GM18870 (cell line): ENCODE measurements at regions not wholly inside any gene's neighbourhood (a gene's known extent, or its start where the extent isn't known, plus 50 kb on each side); places are given as distances from the start of the nearest gene placed in this dataset.

Source experiments
- ATAC-seq: cut with Tn5 transposase; IDR thresholded peaks from one replicate; pipeline ENCODE4 v1.9.1; 2021; ENCODE audit warnings: moderate library complexity; ENCODE audit not compliant: unreplicated experiment

- no peak for ATAC-seq
Observed at GRCh38 chr18:73924307-73924706, 223.3 kb downstream of the FBXO15 start.

GRCh38 chr18:73923866-73924265 lies 223.8 kb downstream of the FBXO15 start:
- ATAC-seq: no peak

GRCh38 chr18:73920033-73920432 lies 227.6 kb downstream of the FBXO15 start:
- ATAC-seq: no peak

GRCh38 chr18:73918816-73919215 lies 228.8 kb downstream of the FBXO15 start:
- ATAC-seq: no peak

DNA sequence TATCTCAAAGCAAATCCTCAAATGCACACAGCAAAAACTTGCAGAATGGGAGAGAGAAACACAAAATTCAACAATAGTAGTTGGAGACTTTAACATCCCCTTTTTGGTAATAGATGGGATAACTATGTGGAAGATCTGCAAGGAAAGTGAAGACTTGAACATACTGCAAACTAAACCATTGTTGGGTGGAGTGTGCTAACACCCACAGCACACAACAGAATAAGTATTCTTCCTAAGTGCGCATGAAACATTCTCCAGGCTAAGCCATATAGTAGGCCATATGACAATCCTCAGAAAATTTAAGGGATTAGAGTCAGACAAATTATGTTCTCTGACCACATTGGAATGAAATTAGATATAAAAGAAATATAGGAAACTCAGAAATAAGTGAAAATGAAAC lies 230.6 kb downstream of the FBXO15 start:
- no peak for ATAC-seq

- no peak for ATAC-seq
Observed at GRCh38 chr18:73913505-73913904, 234.1 kb downstream of the FBXO15 start.

GRCh38 chr18:73908323-73908722 lies 239.3 kb downstream of the FBXO15 start:
- no peak for ATAC-seq

- ATAC-seq: no peak
Observed at GRCh38 chr18:73901566-73901965, 246.1 kb downstream of the FBXO15 start.

DNA sequence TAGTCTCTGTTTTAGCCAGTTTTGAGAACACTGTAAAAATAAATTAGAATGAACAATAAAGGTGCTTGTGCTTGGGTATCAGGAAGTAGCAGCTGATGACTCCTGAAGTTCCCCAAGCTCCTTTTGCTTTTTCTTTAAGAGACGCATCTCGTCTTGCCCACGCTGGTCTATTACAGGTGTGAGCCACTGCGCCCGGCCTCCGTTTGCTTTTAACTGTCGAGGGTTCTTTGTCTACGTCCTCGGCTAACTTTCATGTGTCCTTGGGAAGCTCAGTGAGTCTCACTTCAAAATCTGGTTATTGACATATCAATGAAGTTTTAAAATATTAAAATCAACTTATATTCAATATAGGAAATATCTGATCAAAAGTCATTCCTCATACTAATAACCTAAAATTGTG lies 246.5 kb downstream of the FBXO15 start:
- no peak for ATAC-seq

GRCh38 chr18:73900106-73900835 lies 247.4 kb downstream of the FBXO15 start:
- ATAC-seq: no peak

DNA sequence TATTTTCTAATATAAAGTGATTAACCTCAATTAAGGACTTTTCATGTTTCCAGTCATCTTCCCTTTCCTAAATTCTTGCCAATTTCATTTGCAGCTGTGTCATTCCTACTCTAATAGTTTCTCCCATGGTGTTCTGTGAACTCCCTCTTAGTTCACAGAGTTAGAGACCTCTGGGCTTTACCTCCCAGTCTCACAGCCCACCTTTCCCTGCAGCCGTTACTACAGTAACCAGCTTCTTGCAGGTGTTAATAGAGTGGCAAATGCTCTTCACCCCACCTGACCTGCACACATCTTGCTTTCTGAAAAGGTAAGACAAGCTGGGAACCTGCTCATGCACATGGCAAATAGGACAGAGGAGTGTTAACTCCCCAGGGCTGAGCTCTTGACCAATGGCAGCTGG lies 250.1 kb downstream of the FBXO15 start:
- no peak for ATAC-seq

GRCh38 chr18:73896685-73897084 lies 250.9 kb downstream of the FBXO15 start:
- peak; percentile 79 for ATAC-seq

DNA sequence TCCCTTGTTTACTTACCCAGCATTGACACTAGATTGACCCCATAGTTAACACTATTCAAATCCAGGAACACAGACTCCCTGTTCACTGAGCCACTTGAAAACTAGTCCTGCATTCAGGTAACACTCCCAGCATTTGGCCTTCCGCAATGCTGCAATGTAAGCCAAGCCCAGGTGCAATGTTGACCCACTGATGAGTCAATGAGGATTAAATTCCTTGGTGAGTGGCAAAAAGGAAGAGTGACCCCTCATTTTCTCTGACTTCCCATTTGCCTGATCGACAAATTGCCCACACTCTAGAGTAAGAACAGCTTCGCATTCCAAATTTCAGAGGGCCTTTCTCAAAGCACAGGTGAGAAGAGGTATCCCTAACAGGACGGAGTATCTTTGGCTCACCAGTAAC lies 251.9 kb downstream of the FBXO15 start:
- ATAC-seq: no peak

GRCh38 chr18:73893880-73894279 lies 253.8 kb downstream of the FBXO15 start:
- no peak for ATAC-seq

- ATAC-seq: no peak
Observed at GRCh38 chr18:73891572-73892421, 255.8 kb downstream of the FBXO15 start.

- no peak for ATAC-seq
Observed at GRCh38 chr18:73888565-73888964, 259.1 kb downstream of the FBXO15 start.

DNA sequence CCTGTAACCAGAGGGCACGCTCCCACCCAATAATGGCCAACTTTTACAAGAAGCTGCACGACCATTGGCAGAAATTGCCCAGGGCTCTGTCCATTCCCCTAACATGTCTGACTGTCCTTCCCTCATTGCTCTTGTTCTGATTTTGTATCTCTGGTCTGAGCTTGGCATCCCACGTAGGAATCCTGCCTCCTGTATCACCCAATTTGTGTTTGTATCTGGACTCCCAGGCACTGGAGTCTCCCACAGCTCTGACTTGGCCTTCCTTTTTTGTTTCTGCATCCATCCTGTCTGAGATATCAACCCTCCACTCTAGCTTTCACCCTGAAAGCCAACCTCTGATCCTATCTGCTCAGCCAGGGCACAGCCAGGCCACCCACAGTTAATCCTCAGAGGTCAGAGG lies 259.8 kb downstream of the FBXO15 start:
- no peak for ATAC-seq

- no peak for ATAC-seq
Observed at GRCh38 chr18:73884868-73885267, 262.8 kb downstream of the FBXO15 start.

DNA sequence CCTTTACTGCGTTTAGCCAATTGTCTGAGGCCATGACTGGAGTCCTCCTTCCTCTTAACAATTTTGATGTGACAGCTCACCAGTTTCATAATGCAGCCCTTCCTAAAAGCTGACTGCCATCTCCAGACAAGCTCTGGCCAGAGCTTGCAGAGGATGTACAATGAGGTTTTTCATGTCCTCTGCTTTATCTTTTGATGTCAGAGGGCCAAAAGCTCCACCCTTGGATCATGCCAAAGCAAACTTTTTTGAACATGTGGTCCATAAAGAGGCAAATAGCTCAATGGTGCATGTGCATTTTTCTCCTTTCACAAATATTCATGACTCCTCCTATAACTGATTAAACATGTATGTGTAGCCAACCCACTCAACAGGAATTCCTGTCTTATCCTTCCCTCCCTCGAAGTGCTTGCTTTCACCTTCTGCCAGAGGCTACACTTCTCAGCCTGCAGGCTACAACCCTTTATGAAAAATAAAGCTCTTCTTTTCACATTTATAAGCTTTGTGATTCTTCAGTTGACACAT lies 266.2 kb downstream of the FBXO15 start:
- ATAC-seq: no peak

GRCh38 chr18:73880387-73880786 lies 267.2 kb downstream of the FBXO15 start:
- peak; percentile 67 for ATAC-seq

DNA sequence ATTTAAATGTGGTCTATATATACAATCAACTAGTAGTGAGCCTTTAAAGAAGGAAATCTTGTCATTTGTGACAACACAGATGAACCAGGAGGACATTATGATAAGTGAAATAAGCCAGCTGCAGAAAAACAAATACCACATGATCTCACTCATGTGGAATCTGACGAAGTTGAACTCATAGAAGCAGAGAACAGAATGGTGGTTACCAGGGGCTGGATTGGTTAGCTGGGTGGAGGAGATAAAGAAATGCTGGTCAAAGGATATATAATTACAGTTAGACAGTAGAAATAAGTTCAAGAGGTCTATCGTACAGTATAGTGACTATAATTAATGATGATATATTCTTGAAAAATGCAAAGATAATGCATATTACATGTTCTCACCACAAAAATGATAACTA lies 267.9 kb downstream of the FBXO15 start:
- no peak for ATAC-seq

DNA sequence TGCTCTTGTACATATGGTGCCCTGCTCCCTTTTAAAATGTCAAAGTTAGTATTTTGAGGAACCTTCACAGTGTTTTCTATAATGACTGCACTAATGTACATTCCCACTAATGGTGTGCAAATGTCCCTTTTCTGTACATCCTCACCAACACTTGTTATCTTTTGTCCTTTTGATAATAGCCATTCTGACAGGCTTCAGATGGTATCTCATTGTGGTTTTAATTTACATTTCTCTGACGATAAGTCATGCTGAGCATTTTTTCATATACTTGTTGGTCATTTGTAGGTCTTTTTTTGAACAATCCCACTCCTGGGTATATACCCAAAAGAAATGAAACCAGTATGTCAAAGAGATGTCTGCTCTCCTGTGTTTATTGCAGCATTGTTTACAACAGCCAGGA lies 268.3 kb downstream of the FBXO15 start:
- no peak for ATAC-seq
